ENCODE measurements at regions not wholly inside any gene's neighbourhood (a gene's known extent, or its start where the extent isn't known, plus 50 kb on each side); places are given as distances from the start of the nearest gene placed in this dataset.

GRCh38 chr11:29127461-29127860 lies 889.4 kb downstream of the KCNA4 start:
- TF ChIP-seq, protein P1, sequence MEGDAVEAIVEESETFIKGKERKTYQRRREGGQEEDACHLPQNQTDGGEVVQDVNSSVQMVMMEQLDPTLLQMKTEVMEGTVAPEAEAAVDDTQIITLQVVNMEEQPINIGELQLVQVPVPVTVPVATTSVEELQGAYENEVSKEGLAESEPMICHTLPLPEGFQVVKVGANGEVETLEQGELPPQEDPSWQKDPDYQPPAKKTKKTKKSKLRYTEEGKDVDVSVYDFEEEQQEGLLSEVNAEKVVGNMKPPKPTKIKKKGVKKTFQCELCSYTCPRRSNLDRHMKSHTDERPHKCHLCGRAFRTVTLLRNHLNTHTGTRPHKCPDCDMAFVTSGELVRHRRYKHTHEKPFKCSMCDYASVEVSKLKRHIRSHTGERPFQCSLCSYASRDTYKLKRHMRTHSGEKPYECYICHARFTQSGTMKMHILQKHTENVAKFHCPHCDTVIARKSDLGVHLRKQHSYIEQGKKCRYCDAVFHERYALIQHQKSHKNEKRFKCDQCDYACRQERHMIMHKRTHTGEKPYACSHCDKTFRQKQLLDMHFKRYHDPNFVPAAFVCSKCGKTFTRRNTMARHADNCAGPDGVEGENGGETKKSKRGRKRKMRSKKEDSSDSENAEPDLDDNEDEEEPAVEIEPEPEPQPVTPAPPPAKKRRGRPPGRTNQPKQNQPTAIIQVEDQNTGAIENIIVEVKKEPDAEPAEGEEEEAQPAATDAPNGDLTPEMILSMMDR (IDR thresholded peaks at IDR 0.05; ENCODE audit: control extremely low read depth, extremely low read depth, low read depth, missing control alignments) = no peak
- ChIA-PET POLR2A (no interaction called here), CTCF (no interaction called here)
- no peak for DNase-seq (ENCODE audit: extremely low spot score)

DNA sequence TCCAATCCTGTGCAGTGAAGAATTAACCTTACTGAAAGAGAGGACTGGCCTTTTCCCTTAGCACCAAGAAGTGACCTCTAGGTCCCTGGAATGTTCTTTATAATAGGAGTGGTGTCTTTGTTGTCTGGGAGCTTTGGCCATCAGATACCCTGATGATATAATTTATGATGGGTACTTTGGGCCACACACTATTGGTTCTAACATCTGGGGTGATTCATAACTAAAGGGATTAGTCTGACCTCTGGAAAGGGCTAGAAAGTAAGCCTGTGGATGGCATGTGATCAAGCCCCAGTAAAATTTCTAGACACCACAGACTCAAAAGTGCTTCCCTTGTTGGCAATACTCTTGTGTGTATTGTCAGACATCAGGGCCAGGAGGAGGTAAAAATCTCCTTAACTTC lies 891.2 kb downstream of the KCNA4 start:
- POLR2A ChIA-PET = no interaction called here
- CTCF ChIA-PET = no interaction called here
- TF ChIP-seq, protein P1 (IDR thresholded peaks at IDR 0.05; ENCODE audit: control extremely low read depth, extremely low read depth, low read depth, missing control alignments) = no peak
- DNase-seq (ENCODE audit: extremely low spot score) = no peak

GRCh38 chr11:29124470-29124869 lies 892.4 kb downstream of the KCNA4 start:
- no peak for DNase-seq (ENCODE audit: extremely low spot score)
- TF ChIP-seq, protein P1 (IDR thresholded peaks at IDR 0.05; ENCODE audit: control extremely low read depth, extremely low read depth, low read depth, missing control alignments) = no peak
- CTCF ChIA-PET = interaction anchor here (1.4 to 1.7 kb wide), 2 partner anchors 10 to 13 kb away, joined by 3 to 4 read pairs; no protein-coding TSS in a partner anchor
- POLR2A ChIA-PET = no interaction called here

- TF ChIP-seq, protein P1 (IDR thresholded peaks at IDR 0.05; ENCODE audit: control extremely low read depth, extremely low read depth, low read depth, missing control alignments) = no peak
- CTCF ChIA-PET = interaction anchor here (1.1 kb wide), 1 partner anchor 18 kb away, joined by 3 read pairs; no protein-coding TSS in a partner anchor
- POLR2A ChIA-PET = no interaction called here
- no peak for DNase-seq (ENCODE audit: extremely low spot score)
Observed at GRCh38 chr11:29119707-29120618, 896.9 kb downstream of the KCNA4 start.

GRCh38 chr11:29119116-29119515 lies 897.7 kb downstream of the KCNA4 start:
- TF ChIP-seq, protein P1 (IDR thresholded peaks at IDR 0.05; ENCODE audit: control extremely low read depth, extremely low read depth, low read depth, missing control alignments) = no peak
- ChIA-PET CTCF (interaction anchor here (1.1 to 1.6 kb wide), 2 partner anchors 19 to 40 kb away, joined by 3 read pairs; no protein-coding TSS in a partner anchor), POLR2A (no interaction called here)
- no peak for DNase-seq (ENCODE audit: extremely low spot score)

GRCh38 chr11:29100967-29101366 lies 915.9 kb downstream of the KCNA4 start:
- TF ChIP-seq, protein P1 (IDR thresholded peaks at IDR 0.05; ENCODE audit: control extremely low read depth, extremely low read depth, low read depth, missing control alignments) = no peak
- POLR2A ChIA-PET = no interaction called here
- CTCF ChIA-PET = no interaction called here

More at GRCh38 chr11:29100967-29101366, 915.9 kb downstream of the KCNA4 start:
- no peak for DNase-seq (ENCODE audit: extremely low spot score)

Data from GM10248 (cell line).